GM12801 (cell line): ENCODE measurements at regions not wholly inside any gene's neighbourhood (a gene's known extent, or its start where the extent isn't known, plus 50 kb on each side); places are given as distances from the start of the nearest gene placed in this dataset.

Source experiments
- TF ChIP-seq, protein P1 (sequence below): IDR thresholded peaks from one replicate; pipeline ENCODE4 v1.5.1; 2011; ENCODE audit warnings: control low read depth; ENCODE audit not compliant: insufficient read length; ENCODE audit errors: extremely low read depth

DNA sequence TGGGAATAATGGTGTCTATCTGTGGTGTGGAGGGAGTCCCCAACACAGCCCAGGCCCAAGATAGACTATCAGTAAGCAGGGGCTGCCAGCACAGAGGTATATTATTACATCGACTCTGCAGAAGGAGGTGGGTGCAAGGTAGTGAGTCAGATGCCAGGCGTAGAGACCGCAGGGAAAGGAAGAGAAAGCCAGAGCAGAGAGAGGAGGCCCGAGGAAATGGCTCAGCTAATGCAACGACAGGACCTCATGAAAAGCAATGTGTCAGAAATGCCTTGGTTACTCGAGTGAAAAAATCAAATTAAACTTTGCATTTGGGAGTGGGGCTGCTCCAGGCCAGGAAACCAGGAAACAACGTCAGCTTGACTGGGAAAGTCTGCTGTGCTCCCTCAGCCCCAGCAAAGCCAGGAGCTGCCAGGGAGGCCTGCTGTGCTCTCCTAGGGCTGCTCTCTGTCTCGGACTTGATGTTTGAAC, 173.2 kb downstream of the SUDS3 start:
- TF ChIP-seq, protein P1, sequence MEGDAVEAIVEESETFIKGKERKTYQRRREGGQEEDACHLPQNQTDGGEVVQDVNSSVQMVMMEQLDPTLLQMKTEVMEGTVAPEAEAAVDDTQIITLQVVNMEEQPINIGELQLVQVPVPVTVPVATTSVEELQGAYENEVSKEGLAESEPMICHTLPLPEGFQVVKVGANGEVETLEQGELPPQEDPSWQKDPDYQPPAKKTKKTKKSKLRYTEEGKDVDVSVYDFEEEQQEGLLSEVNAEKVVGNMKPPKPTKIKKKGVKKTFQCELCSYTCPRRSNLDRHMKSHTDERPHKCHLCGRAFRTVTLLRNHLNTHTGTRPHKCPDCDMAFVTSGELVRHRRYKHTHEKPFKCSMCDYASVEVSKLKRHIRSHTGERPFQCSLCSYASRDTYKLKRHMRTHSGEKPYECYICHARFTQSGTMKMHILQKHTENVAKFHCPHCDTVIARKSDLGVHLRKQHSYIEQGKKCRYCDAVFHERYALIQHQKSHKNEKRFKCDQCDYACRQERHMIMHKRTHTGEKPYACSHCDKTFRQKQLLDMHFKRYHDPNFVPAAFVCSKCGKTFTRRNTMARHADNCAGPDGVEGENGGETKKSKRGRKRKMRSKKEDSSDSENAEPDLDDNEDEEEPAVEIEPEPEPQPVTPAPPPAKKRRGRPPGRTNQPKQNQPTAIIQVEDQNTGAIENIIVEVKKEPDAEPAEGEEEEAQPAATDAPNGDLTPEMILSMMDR, result no peak

DNA sequence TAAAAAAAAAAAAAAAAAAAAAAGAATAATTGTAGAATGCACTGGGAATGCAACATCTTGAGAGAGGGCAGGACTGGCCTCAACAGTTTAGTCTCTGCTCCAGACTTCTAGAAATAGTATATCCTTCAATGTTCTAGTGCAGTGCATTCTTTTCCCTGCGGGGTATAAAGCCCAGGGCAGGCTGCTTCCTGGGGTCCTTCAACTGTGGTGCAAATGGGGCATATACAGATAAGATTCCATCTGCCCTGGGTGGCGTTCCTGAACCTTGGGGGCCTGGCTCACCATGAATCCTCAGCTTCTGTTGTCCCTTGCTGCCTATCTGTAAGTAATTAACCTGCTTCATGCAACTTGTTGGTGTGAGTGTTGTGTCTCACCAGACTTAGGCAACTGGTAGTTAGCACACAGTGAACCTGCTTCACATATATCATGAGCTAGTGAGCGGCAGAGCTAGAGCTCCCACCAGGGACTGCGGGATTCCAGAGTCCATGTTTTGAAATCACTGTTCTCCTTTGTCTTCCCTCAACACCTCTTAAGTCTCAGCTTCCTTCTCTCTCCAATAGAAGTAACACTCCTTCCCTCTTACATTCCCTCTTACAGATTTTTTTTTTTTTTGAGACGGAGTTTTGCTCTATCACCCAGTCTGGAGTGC, 177.6 kb downstream of the SUDS3 start:
- TF ChIP-seq, protein P1, result no peak

DNA sequence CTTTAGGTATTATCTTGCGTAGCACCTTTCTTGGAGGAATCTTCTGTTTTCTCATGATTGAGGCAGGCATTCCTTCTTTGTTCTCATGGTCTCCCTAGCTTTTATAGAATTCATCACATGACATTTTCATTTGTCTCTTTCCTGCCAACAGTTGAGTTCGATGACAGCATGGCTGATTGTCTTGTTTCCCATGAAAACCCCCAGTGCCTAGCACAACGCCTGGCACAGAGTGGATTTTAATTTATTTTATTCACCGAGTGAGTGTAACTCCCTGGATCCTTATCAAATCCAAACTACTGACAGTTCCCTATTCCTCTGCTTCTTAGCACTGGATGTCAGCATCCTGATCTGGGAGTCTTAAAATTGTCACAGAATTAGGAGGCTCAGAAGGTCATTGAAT, 182.6 kb downstream of the SUDS3 start:
- TF ChIP-seq, protein P1, result no peak

DNA sequence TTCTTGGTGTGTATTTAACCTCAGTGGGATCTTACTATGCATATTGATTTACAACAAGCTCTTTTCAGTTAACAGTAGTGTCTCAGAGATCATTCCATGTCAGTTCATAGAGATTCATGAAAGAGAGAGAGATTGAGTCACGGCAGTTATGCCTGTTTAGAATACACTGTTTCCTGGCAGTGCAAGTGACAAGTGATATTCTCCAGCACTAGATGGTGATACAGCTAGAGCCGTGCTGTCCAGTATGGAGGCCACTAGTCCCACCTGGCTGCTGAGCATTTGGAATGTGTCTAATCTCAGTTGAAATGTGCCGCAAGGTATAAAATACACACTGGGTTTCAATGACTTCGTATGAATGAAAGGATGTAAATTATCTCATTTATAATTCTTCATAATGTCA, 184.4 kb downstream of the SUDS3 start:
- TF ChIP-seq, protein P1, result no peak

DNA sequence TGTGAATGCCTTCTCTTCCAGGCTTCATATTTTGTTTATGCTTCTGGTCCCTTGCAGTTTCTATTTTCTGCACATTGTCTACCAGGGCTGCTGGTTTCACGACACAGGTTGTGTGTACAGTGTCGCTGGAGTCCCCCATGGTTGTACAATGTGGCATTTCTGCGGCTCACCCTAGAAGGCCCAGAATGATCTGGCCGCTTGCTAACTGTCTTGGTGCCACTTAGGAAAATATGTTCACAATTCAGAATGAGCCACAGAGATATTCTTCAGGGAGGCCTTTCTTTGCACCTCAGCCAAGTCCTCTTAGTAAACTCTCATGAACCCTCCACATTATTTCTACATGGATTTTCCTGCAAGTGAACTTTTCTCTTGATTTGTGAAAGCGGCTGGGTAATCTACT, 195.4 kb downstream of the SUDS3 start:
- TF ChIP-seq, protein P1, result no peak

DNA sequence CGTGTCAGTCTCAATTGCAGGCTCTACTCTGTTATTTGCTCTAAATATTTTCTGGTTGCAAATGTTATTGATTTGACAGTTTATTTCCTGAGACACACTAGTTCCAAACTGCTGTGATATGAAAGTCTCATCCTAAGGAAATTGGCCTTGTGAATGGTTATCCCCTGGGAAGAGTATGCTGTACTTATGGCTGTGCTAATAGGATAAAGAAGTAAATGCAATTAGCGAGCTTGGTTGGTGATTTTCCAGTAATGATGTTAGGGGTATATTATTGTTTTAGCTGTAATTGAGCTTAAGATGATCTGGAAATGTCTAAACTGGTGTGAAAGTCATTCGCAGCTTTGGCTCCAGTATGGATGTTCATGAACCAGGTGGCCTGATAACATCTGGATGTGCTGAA, 197.9 kb downstream of the SUDS3 start:
- TF ChIP-seq, protein P1, result no peak

DNA sequence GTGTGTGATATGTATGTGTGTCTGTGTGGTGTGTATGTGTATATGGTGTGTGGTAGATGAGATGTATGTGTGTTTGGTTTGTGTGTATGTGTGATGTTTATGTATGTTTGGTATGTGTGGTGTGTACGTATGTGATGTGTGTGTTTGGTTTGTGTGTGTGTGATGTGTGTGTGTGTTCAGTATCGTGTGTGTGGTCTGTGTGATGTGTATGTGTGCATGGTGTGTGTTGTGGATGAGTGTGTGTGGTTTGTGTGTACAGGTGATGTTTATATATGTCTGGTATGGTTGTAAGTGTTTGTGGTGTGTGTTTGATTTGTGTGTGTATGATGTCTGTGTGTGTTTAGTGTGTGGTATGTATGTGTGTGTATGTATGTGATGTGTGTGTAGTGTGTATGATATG, 199.4 kb downstream of the SUDS3 start:
- TF ChIP-seq, protein P1, result no peak

DNA sequence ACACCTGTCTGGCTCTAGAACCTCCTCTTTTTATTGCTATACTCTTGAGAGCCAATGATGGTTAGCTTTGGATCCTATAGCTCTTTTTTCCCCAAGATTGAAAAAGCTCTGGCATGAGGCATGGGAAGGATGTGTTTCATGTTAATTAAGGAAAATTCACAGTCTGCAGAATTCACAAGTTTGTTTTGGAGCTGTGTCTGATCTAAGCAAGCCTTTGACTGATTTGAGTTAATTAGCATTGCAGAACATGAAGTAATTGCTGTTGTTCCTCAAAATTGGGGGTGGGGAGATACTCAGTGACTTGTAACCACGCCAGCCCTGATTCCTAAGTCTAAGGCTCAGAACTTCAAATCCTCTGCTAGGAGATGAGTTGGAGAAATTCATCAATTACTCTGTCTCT, 205.0 kb downstream of the SUDS3 start:
- TF ChIP-seq, protein P1, result no peak
